Esophagus mucosa (tissue), 1 donor: ENCODE measurements at regions not wholly inside any gene's neighbourhood (a gene's known extent, or its start where the extent isn't known, plus 50 kb on each side); places are given as distances from the start of the nearest gene placed in this dataset.

Source experiments
- ATAC-seq: fragments of 200-7000 bp; cut with Tn5 transposase; one replicate; pipeline ENCODE4 v1.9.1; 2020
- donor health status: DM: yes; HTN: yes; CAD: no.

GRCh38 chr1:54497338-54497737 lies 50.7 kb upstream of the ACOT11 start:
- no peak for ATAC-seq

DNA sequence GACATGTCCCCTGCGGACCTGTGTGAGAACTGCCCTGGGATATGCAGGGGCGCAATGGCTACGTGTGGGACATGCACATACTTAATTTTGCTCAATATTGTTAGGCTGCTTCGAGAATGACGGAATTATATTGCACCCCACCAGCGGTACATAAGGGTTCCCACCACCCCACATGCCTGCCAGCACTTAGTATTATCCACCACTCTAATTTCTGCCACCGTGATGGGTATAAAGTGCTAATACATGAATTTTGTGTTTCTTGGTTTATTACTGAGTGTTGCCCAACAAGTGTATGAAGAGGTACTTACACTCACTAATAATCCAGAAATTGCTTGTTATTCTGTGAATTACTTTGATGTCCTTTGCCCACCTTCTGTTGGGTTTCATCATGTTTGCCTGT lies 52.1 kb upstream of the ACOT11 start:
- ATAC-seq = no peak

GRCh38 chr1:54493608-54494007 lies 54.4 kb upstream of the ACOT11 start:
- no peak for ATAC-seq

DNA sequence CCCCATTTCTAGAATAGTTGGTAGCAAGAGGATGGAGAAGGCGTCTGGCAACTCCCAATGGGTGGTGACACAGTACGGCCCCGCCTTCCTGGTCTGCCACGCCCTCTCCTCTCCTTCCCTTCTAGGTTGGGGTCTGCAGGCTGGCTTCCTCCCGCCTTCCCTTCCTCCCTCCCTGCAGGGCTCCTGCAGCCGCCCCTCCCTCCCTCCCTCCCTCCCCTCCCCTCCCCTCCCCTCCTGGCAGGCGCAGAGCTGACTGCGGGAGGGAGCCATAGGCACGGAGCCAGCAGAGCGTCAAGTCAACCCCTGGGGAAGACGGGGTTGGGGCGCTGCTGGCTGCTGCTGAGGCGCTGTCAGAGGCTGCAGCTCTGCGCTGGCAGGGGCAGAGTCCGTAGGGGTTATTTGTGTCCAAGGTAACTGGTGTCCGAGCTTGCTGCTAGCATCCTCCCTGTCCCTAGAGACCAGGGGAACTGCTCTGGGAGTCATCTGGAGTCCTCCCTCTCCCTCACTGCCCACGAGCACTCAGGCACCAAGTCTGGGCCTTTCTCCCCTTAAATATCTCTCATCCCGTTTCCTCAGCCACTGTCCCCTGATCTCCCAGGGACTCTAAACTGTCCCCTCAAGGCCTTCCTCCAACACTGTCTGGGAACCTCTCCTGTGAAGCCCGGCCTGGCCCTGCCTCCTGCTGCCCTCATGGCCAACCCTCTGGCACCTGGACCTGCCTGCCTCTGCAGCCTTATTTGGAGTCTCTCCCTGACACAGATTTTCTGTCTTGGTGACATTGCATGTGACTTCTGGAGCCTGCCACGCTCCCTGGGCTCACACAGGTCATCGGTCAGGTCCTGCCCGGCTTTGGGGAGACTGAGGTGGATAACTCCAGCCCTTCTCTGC lies 57.4 kb upstream of the ACOT11 start:
- no peak for ATAC-seq

DNA sequence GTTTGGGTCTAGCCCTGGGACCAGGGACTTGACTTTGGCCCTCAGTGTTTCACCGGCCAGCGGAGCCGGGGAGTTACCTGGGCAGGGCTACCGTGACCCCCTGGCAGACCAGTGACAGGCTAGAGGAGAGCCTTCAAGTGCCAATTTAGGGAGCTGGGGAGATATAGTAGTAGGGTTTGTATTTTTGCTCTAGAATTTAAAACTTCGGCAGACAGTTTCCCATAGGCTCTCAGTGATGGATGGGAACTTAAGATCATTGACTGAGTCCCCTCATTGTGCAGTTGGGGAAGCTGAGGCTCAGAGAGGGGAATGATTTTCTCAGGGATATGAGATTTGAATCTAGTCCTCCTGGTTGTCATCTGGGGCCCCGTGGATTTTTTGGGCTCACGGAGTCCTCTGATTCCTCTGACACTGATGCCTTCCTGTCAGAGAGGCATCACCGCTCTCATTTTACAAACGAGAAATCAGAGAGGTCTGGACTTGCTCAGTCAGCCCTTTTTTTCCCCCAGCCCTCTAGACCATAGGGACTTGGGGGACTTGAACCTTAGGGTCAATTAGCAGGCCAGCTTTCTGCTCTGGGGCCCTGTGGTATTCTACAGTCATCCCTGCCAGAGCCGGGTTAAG lies 58.3 kb upstream of the ACOT11 start:
- no peak for ATAC-seq

DNA sequence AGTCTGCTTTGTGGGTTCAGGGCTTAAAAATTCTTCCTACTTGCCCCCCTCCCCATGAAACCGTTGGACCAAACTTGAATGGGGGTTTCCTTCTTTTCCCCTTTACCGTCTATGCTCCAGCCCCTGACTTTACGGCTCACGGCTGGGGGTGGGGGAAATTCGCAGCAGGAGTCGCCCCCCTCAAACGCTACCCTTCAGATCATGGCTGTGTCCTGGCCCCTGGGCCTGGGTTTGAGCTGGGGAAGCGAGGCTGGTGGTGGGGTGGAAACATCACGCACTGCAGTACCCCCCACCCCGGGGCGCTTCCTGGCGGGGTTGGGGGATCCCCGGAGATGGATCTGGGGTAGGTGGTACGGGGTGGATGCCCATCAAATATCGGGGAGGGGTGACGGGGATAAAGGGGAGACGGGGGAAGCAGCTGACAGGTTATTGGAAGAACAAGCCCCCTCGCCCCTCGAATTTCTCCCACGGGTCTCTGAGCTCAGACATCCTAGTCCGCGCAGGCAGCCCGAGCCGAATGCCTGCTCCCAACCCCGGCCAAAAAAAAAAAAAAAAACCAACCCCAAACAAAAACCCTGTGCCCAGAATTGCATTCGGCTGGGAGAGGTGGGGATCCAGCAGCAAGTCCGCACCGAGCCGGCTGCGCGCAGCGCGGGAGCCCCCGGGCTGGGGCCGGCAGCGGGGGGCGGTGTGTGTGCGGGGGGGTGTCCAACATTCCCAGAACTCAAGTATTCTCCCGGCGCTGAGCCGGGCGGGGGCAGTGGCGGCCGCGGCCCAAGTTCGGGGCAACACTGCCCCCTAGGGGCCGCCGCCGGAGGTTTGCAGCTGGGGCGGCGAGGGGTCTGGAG lies 59.0 kb upstream of the ACOT11 start:
- peak; percentile 72 for ATAC-seq

DNA sequence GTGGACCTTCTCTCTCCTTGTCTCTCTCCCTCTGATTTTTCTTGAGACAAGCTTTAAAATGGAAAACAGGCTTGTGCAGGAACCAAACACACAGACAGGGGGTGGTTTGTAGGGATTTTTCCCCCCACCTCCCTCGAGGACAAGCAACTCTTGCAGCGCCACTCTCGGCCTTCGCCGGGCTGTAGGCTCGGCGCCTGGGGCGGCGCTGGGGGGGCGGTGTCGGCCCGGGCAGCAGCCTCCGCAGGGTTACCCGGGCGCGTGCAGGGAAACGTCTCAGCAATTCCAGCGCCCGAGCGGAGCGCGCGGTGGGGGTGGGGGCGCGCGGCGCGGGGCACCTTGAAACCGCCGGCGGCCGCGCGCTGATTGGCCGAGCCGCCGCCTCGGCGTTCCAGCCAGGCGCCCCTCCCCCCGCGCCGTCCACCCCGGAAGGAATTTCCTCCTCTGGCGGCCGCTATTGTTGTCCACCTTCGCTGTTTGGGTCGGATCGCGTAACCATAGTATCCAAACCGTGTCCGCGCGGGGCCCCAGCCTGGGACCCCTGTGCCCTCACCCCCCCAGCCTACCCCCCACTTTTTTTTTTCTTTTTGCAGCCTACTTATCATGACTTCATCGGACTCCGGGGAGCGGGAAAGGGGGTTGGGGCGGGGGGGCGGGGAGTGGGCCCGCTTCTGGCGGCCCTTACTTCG lies 59.8 kb upstream of the ACOT11 start:
- ATAC-seq = peak; percentile 84

GRCh38 chr1:54487571-54488050 lies 60.4 kb upstream of the ACOT11 start:
- no peak for ATAC-seq

DNA sequence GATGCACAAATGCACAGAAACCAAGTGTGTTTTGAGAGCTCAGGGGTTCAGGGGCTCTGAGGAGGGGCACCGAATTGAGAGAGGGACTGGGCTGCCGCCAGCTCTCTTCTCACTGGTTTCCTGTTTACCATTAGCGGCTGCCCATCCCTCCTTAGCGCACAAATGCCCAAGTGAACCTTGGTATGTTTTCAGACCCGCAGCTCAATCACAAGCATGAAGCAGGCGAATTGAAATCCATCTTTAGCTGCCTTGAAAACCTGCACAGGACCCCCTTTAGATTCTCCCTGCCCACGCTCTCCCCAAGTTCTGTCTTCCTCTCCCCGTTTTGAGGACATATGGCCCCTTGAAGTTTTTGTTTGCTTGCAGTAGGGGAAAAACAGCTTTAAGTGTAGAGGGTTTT lies 61.1 kb upstream of the ACOT11 start:
- no peak for ATAC-seq

DNA sequence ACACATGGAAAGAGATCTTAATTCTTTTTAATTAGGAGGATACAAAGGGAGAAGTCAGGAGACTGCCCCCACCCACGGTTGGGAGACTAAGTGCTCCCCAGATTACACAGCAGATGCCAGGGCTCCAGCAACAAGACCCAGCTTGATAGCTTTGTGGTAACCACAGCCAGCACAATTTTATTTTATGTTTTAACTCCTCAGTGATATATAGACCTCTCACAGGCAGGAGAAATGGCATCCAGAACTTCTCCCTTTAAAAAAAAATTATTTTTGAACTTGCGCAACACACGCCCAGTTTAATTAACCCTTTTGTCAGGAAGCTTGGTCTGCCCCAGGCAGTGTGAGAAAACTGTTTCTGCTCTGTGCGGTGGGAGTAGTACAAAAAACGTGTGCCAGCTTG lies 62.6 kb upstream of the ACOT11 start:
- ATAC-seq = peak; percentile 12

DNA sequence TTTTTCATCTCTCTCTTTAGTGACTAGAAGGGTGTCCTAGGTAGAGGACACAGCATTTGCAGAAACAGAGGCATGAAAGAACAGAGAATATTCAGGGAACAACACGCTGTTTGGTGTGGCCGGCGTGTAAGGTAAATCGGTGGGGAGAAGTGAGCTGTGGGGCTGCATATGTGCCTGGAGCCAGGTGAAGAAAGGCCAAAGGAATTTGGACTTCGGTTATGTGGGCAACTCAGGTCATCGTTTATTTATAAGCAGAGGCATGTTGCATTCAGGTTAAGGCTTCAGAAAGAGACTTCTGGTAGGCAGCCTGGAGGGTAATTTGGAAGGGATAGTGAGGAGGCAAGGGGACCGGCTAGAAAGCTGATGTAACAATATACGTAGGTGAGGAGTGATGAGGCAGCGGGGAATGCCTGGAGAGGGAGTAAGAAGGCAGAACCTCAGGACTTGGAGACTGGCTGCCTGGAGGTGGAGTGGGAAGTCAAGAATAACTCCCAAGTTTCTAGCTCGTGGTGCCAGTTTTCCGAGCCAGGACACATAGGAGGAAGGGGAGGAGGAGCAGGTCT lies 64.1 kb upstream of the ACOT11 start:
- no peak for ATAC-seq

DNA sequence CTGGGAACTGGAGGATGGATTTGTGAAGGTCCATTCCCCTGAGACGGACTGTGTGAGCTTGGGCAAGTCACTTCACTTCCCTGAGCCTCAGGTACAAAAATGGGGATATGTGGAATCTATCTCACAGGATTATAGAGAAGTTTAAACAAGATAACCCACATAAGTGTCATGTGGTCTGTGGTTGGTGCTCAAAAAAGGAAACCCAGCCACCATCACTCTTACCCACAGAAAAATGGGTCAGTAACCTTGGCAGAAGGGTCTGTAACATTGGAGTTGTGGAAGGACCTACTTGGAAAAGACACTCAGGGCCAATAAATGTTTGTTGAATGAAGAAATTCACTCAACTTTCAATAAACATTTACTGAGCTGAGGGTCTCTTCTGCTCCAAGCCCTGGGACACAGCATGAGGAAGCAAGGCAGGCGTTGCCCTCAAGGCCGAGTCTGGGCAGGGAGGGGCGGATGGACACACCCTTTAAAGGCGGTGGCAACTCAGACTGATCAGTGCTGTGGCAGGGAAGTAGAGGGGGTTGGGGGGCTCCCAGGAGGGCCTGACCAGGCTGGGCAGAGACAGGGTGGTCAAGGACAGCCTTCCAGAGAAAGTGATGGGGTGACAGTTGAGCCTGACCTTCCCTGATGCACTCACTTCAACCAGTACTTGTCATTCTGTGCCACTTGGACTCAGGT lies 66.7 kb upstream of the ACOT11 start:
- peak; percentile 43 for ATAC-seq

DNA sequence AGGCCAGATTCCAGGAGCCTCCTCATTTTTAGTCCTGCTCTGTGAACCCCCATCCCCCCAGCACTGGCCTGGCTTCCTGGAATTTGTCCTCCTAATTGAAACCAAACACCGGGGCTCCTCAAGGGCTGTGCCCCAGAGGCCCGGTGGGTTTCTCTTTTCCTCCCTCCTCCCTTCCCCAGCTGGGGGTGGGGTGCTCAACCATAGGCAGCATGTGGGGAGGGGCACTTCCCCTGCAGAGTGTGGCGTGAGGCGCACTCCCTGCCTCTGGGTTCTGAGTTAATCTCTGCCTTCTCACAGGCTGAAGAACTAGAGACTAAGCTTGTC lies 67.5 kb upstream of the ACOT11 start:
- no peak for ATAC-seq

- no peak for ATAC-seq
These were observed 68.0 kb upstream of the ACOT11 start for GRCh38 chr1:54479841-54480524.

DNA sequence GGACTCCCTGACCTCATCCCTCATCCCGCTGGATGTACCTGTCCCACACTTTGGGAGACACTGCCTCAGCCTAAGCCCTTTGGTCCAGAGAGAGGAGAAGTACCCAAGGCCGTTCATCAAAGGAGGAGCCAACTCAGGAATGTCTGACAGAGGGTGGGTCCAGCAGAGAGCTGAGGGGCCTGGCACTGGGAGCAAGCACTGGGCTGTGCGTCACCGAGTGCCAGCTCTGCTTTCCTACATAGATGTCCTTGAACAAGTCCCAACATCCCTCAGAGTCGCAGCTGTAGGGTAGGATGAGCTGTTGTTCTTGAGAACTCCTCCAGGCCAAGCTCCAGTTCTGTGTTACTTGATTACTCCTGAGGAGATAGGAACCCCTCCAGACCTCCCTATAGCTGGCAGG lies 68.8 kb upstream of the ACOT11 start:
- no peak for ATAC-seq

- no peak for ATAC-seq
These were observed 70.9 kb upstream of the ACOT11 start for GRCh38 chr1:54477153-54477561.

GRCh38 chr1:54476530-54477109 lies 70.4 kb upstream of the SSBP3 start:
- ATAC-seq = no peak

DNA sequence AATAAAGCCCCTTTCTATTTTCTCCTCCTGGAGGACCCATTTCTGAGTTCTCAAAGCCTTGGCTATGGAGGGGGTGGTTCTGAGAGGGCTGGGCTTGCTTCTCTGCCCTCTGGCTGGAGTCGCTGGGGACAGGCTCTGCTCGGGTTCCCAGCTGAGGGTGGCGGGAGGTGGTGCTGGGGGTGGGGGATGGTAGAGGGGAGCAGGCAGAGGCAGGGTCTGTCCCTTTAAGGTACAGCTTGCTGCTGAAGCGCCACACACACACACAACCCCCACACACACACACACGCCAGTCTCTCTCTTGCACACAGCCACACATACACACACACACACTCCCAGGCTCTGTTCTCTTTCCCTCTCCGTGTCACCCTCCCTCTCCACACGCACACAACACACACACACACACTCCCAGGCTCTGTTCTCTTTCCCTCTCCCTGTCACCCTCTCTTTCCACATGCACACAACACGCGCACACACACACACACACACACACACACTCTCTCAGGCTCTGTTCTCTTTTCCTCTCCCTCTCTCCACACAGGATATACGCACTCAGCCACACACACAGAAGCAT lies 69.8 kb upstream of the SSBP3 start:
- ATAC-seq = no peak

DNA sequence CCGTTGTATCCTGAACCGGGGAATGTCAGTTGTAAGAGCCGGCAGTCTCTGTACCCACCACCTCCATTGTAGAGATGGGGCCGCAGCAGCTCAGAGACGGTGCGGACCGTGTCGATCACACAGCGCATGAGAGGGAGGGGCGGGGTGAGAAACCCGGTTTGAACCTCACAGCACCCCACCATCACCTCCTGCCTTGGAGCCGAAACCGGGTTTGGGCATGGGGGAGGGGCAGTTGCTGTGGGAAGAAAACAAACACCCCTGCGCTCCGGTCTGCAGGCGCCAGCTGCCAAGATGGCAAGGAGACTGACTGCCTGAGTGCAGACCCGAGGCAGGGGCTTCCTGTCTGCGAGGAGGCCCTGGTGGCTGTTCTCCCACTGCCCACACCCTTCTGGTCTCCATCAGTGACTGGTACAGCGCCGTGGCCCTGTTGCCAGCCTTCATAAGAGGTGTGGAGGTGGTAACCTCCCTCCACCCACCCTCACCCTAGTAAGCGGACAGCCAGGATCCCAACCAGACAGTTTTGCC lies 69.2 kb upstream of the SSBP3 start:
- ATAC-seq = no peak
